NCI-H1417 (cell line): ENCODE measurements at regions not wholly inside any gene's neighbourhood (a gene's known extent, or its start where the extent isn't known, plus 50 kb on each side); places are given as distances from the start of the nearest gene placed in this dataset.

Experiments used
- DNase-seq, 3 experiments: peaks; one replicate each; lab custom pipeline; 2025; lab: John Stamatoyannopoulos, UW

GRCh38 chr22:19621373-19622060 lies 92.8 kb upstream of the SEPTIN5 start:
- DNase-seq, result no peak

DNA sequence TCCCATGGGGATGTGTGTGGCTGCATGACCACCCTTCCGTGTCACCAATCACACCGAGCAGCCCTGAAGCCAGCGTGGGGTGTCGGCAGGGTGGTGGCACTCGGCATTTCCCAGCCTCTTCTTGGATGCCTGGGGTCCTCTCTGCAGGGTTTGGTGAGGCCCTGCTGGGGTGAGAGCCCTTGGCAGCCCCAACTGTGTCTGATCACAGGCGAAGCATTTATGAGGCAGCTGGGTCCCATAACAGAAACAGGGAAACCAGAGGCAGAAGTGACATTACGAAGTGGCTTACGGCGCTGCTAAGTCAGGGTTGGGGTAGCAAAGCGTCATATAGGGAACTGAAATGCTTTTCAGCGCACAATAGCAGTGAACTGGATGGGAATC lies 92.3 kb upstream of the SEPTIN5 start:
- DNase-seq, result no peak

GRCh38 chr22:19625331-19626041 lies 88.8 kb upstream of the SEPTIN5 start:
- no peak for DNase-seq

DNA sequence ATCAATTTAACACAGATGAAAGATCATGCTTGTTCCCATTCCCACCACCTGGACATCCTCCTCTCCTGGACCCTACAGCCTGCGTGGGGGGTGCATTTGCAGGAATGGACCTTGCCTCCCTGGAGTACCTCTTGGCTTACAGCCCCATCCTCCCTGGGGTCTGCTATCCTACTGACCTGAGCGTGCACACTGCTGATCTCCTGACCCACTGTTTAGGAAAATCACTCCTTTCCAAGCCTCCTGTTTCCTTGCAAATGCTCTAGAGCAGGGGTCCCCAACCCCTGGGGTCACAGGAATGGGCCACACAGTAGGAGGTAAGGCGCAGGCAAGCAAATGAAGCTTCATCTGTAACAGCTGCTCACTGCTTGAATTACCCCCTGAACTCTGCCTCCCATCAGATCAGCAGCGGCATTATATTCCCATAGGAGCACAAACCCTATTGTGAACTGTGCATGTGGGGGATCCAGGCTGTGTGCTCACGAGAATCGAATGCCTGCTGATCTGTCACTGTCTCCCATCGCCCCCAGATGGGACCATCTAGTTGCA lies 88.2 kb upstream of the SEPTIN5 start:
- DNase-seq, result no peak

DNA sequence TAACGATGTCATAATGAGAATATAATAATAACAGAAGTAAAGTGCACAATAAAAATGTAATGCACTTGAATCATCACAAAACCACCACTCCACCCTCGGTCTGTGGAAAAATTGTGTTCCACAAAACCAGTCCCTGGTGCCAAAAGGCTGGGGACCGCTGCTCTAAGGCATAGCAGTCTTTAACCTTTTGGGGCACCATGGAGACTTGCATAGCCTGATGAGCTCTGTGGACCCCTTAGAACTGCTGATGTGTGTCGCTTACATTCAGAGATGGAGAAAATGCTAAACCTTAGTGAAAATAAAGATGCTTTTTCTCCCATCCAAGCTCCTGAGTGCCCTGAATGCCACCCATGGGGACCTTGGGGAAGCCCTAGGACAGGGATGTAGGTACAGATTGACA lies 87.6 kb upstream of the SEPTIN5 start:
- DNase-seq, result no peak

DNA sequence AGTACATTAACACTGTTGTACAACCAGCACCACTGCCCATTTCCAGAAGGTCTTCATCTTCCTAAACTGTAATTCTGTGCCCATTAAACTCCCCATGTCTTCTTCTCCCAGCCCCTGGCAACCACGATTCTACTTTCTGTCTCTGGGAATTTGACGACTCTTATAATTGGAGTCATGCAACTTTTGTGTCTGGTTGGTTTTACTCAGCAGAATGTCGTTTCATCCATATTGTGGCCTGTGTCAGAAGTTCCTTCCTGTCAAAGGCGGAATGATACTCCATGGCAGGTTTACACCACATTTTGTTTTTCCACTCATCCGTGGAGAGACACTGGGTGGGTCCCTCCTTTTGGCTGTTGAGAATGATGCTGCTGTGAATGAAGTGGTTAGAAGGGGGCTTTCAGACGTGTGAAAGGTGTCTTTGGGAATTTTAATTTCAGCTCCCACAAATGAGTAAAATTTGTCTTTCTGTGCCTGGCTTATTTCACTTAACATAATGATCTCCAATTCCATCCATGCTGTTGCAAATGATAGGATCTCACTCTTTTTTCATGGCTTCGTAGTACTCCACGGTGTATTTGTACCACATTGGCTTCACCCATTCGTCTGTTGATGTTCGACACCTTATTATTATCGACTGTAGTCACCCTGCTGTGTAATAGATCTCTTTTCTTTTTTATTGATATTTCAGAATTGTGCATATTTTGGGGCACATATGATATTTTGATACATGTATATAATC lies 86.1 kb upstream of the SEPTIN5 start:
- DNase-seq, result no peak

DNA sequence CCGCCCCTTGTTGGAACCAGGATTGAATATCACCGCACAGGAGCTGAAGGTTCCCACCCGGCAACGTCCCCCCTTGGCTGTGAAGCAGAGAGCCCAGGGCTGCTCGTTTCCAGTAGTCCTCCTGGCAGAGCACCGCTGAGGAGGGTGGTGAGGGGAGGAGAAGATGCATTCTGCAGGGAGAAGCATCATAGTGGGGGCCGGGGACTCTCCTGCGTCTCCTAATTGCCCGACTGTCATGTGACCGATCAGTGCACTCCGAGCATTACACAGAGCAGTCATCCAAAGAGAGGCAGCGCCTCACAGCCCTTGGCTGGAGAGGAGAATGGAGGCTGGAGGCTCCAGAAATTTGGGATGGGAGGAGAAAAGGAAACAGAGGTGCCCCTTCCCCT lies 85.0 kb upstream of the SEPTIN5 start:
- no peak for DNase-seq

DNA sequence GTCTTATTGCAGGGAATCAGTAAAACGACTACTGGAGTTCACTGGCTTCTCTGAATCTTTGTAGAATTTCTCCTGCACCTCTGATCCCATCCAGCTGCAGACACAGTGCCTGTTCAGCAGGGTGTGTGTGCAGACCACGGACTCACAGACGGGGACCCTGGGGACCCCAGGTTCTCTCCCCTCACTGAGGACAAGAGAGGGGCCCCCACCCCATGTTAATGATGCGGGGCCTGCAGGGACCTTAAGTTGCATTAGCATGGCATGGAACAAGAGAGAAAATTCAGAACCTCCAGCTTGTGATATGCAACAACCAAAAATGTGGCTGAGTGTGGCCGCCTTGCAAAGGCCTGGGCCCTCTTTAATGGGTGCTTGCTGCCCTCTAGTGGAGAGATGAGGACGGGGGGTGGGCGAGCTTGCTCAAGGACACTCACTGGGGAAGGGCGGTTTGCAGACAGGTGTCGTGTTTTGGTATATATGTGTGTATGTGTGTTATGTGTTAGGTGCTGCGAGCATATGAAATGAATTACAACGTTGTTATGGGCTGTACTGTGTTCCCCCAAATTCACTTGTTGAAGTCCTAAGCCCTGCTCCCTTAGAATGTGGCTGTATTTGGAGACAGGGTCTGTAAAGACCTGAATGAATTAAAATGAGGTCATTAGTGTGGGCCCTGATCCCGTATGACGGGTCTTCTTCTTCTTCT lies 84.4 kb upstream of the SEPTIN5 start:
- DNase-seq, result peak; percentile 53 to 85 (median 70)

- DNase-seq, result no peak
Observed at GRCh38 chr22:19630614-19631013, 83.7 kb upstream of the SEPTIN5 start.

DNA sequence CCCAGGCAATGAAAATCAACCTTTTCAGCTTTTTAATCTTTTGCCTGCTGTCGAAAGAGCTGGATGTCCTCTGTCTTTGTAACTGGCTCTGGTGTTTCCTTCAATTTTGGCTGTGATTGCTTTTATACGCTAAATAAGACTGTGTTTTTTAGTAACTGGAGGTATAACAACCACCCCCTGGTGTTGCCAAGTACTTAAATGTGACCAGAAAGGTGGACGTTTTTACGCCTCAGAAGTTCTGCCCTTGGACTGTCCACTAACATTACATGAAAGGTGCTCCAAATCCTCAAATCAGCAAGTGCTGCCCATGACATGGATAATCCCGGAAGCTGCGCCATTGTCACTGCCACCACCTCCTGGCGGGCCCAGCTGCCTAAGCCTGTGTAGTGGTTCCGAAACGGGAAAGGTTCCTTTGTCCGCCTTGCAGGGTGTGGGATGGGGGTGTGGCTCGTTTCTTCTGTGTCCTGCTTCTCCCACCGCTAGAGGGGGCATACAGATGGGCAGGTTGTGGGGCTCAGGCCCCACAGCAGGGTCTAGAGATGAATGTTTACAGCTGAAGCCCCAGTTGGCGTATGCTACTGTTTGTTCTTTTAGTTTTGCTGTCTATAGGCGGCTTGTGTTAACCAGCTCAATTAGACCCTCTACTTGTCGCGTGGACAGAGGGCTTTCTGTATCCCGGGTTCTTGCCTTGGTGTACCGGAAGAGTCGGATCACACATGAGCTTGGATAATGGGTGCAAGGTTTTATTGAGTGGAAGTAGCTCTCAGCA lies 82.2 kb upstream of the SEPTIN5 start:
- DNase-seq, result peak in 1 of 3 experiments; percentile 4

GRCh38 chr22:19632668-19633148 lies 81.6 kb upstream of the SEPTIN5 start:
- no peak for DNase-seq

GRCh38 chr22:19634226-19634975 lies 79.9 kb upstream of the SEPTIN5 start:
- no peak for DNase-seq

DNA sequence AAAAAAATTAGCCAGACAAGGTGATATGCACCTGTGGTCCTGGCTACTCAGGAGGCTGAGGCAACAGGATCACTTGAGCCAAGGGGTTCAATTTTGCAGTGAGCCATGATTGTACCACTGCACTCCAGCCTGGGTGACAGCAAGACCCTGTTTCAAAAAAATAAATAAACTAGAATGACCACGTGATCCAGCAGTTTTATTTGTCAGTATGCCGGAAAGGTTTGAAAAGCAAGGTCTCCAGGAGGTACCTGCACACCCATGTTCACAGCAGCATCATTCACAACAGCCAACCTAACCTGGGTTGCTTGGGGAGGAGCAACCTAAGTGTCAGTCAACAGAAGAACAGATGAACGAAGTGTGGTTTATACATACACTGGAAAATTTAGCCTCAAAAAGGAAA lies 78.7 kb upstream of the SEPTIN5 start:
- no peak for DNase-seq

- no peak for DNase-seq
Observed at GRCh38 chr22:19636696-19637407, 77.5 kb upstream of the SEPTIN5 start.

- DNase-seq, result no peak
Observed at GRCh38 chr22:19637408-19638281, 76.7 kb upstream of the SEPTIN5 start.

GRCh38 chr22:19638282-19639015 lies 75.9 kb upstream of the SEPTIN5 start:
- DNase-seq, result no peak

- no peak for DNase-seq
Observed at GRCh38 chr22:19639610-19640135, 74.6 kb upstream of the SEPTIN5 start.

- DNase-seq, result no peak
Observed at GRCh38 chr22:19640306-19640705, 74.0 kb upstream of the SEPTIN5 start.
